HCT116 (cell line): ENCODE measurements at regions not wholly inside any gene's neighbourhood (a gene's known extent, or its start where the extent isn't known, plus 50 kb on each side); places are given as distances from the start of the nearest gene placed in this dataset.

Experiments
- CTCF ChIP-seq, 3 experiments: fragments of 200-600 bp in 1 of 3; sonication (generic) in 1 of 3; IDR thresholded peaks in 2 of 3; conservative IDR thresholded peaks in 1 of 3; 2 replicates each; pipeline ENCODE4 v1.5.1; 2012 to 2017; ENCODE audit warnings: low read depth in 2 of 3, low read length in 2 of 3, antibody characterized with exemption in 1 of 3, borderline replicate concordance in 1 of 3, control low read depth in 1 of 3, mild to moderate bottlenecking in 1 of 3, mixed read lengths in 1 of 3, mixed run types in 1 of 3, moderate library complexity in 1 of 3; ENCODE audit not compliant: insufficient read depth in 1 of 3
- EGR1 ChIP-seq: IDR thresholded peaks from 2 replicates; pipeline ENCODE4 v1.6.1; 2012; ENCODE audit warnings: low read depth
- ELF1 ChIP-seq: IDR thresholded peaks from 2 replicates; pipeline ENCODE4 v1.6.1; 2012; ENCODE audit warnings: low read depth, borderline replicate concordance
- EZH2 ChIP-seq: fragments of 200-600 bp; sonication (generic); IDR thresholded peaks from 2 replicates; pipeline ENCODE4 v1.6.1; 2017; ENCODE audit warnings: antibody characterized with exemption, mixed run types
- EZH2phosphoT487 ChIP-seq: fragments of 200-600 bp; IDR thresholded peaks from 2 replicates; pipeline ENCODE4 v1.6.1; 2018; ENCODE audit warnings: antibody characterized with exemption, borderline replicate concordance
- POLR2A ChIP-seq: IDR thresholded peaks from 2 replicates; pipeline ENCODE4 v1.7.0; 2011; ENCODE audit warnings: borderline replicate concordance; ENCODE audit not compliant: insufficient read depth, insufficient read length; ENCODE audit errors: extremely low read depth
- POLR2AphosphoS5 ChIP-seq: IDR thresholded peaks from 2 replicates; pipeline ENCODE4 v1.6.1; 2011; ENCODE audit warnings: mild to moderate bottlenecking, low read depth, low read length, moderate library complexity
- SRF ChIP-seq: IDR thresholded peaks from 2 replicates; pipeline ENCODE4 v1.6.1; 2012; ENCODE audit warnings: low read depth
- ZBTB33 ChIP-seq: IDR thresholded peaks from 2 replicates; pipeline ENCODE4 v1.6.1; 2011; ENCODE audit warnings: mild to moderate bottlenecking, low read length, moderate library complexity; ENCODE audit not compliant: insufficient replicate concordance; ENCODE audit errors: extremely low read depth

- TF ChIP-seq EZH2 (no peak), CTCF (IDR thresholded peaks at IDR 0.05 in 2 of 3, conservative IDR thresholded peaks at IDR 0.05 in 1 of 3; ENCODE audit: borderline replicate concordance in 1 of 3, insufficient read depth in 1 of 3, low read depth in 2 of 3, low read length in 2 of 3) (no peak), POLR2A (no peak), EGR1 (no peak), SRF (no peak), EZH2phosphoT487 (no peak), ELF1 (no peak), POLR2AphosphoS5 (no peak), ZBTB33 (no peak)
These were observed 53.7 kb upstream of the TANC2 start for GRCh38 chr17:62912363-62912762.
